Activated CD8-positive, alpha-beta T cell treated with anti-CD3 and anti-CD28 coated beads for 36 hours (primary cell): ENCODE measurements at regions not wholly inside any gene's neighbourhood (a gene's known extent, or its start where the extent isn't known, plus 50 kb on each side); places are given as distances from the start of the nearest gene placed in this dataset.

Source experiments
- ATAC-seq: fragments of 200-7000 bp; cut with Tn5 transposase; one replicate; pipeline ENCODE4 v1.10.0; 2021; ENCODE audit warnings: mild to moderate bottlenecking, moderate library complexity
- CTCF ChIA-PET: fragments of 350-600 bp; sonication (Branson Sonifier 250); formaldehyde crosslinking; loops from one replicate; lab custom pipeline; 2021; ENCODE audit warnings: antibody characterized with exemption; lab: Charles Lee
- POLR2A ChIA-PET: fragments of 350-600 bp; sonication (Branson Sonifier 250); formaldehyde crosslinking; loops from one replicate; lab custom pipeline; 2021; ENCODE audit warnings: antibody characterized with exemption; lab: Charles Lee
- DNase-seq: peaks from one replicate; pipeline ENCODE4 v3.0.0-alpha.2; 2020
- H3K27ac Mint-ChIP-seq: one replicate; pipeline ENCODE4 v1.8.0; 2021; ENCODE audit warnings: mild to moderate bottlenecking, mixed read lengths
- H3K27me3 Mint-ChIP-seq: one replicate; pipeline ENCODE4 v1.8.0; 2021; ENCODE audit warnings: mixed read lengths
- H3K36me3 Mint-ChIP-seq: one replicate; pipeline ENCODE4 v1.8.0; 2021; ENCODE audit warnings: low read depth, mixed read lengths
- H3K4me1 Mint-ChIP-seq: one replicate; pipeline ENCODE4 v1.8.0; 2021; ENCODE audit warnings: low read depth, mixed read lengths
- H3K4me3 Mint-ChIP-seq: one replicate; pipeline ENCODE4 v1.8.0; 2021; ENCODE audit warnings: mild to moderate bottlenecking, moderate library complexity, mixed read lengths
- H3K9me3 Mint-ChIP-seq: one replicate; pipeline ENCODE4 v1.8.0; 2021; ENCODE audit warnings: mixed read lengths
- CTCF ChIP-seq: fragments of 200-600 bp; IDR thresholded peaks from one replicate; pipeline ENCODE4 v1.8.0; 2022; ENCODE audit warnings: antibody characterized with exemption, mild to moderate bottlenecking
- intact Hi-C: fragments of 100-400 bp; cut with micrococcal nuclease; formaldehyde crosslinking; loops from one replicate; pipeline ENCODE4 v1.10.0; 2022

- intact Hi-C loops = no loop called here
- Mint-ChIP-seq H3K9me3 (no peaks in the 10 kb centered on the region), H3K27ac (no peak overlapping the region), H3K36me3 (no peaks in the 10 kb centered on the region), H3K4me3 (no peak overlapping the region), H3K27me3 (peaks cover 4% of the 10 kb centered on the region), H3K4me1 (no peaks in the 10 kb centered on the region)
- DNase-seq (no peak), ATAC-seq (no peak)
- POLR2A ChIA-PET = no interaction called here
- CTCF ChIA-PET = no interaction called here
- no peak for TF ChIP-seq CTCF
Observed at GRCh38 chr7:94115316-94115715, 111.2 kb upstream of the BET1 start.

GRCh38 chr7:94123136-94123535 is 119.0 kb upstream of the BET1 start:
- no peaks in the 10 kb centered on the region for H3K4me1 Mint-ChIP-seq
- peaks cover 11% of the 10 kb centered on the region for H3K27me3 Mint-ChIP-seq
- H3K27ac Mint-ChIP-seq = no peak overlapping the region
- intact Hi-C loops = no loop called here
- ChIA-PET CTCF (no interaction called here), POLR2A (no interaction called here)
- no peak for ATAC-seq
- no peaks in the 10 kb centered on the region for H3K36me3 Mint-ChIP-seq
- no peak for DNase-seq
- no peaks in the 10 kb centered on the region for H3K9me3 Mint-ChIP-seq
- TF ChIP-seq CTCF = no peak
- H3K4me3 Mint-ChIP-seq = no peak overlapping the region

- Mint-ChIP-seq H3K4me1 (no peaks in the 10 kb centered on the region), H3K27ac (no peak overlapping the region), H3K9me3 (no peaks in the 10 kb centered on the region), H3K27me3 (peaks cover 7% of the 10 kb centered on the region), H3K36me3 (no peaks in the 10 kb centered on the region), H3K4me3 (no peak overlapping the region)
- ATAC-seq = no peak
- no peak for TF ChIP-seq CTCF
- no peak for DNase-seq
- intact Hi-C loops = no loop called here
- POLR2A ChIA-PET = no interaction called here
- CTCF ChIA-PET = no interaction called here
Observed at GRCh38 chr7:94127026-94127425, 122.9 kb upstream of the BET1 start.

GRCh38 chr7:94128072-94128471 is 123.9 kb upstream of the BET1 start:
- no peaks in the 10 kb centered on the region for H3K9me3 Mint-ChIP-seq
- no peaks in the 10 kb centered on the region for H3K36me3 Mint-ChIP-seq
- H3K4me1 Mint-ChIP-seq = no peaks in the 10 kb centered on the region
- no peak for TF ChIP-seq CTCF
- intact Hi-C loops = no loop called here
- peaks cover 7% of the 10 kb centered on the region for H3K27me3 Mint-ChIP-seq
- H3K27ac Mint-ChIP-seq = no peak overlapping the region
- DNase-seq (no peak), ATAC-seq (no peak)
- POLR2A ChIA-PET = no interaction called here
- CTCF ChIA-PET = no interaction called here
- no peak overlapping the region for H3K4me3 Mint-ChIP-seq

GRCh38 chr7:94129443-94130140 is 125.4 kb upstream of the BET1 start:
- Mint-ChIP-seq H3K4me1 (no peaks in the 10 kb centered on the region), H3K27ac (no peak overlapping the region), H3K27me3 (peaks cover 7% of the 10 kb centered on the region), H3K4me3 (no peak overlapping the region), H3K9me3 (no peaks in the 10 kb centered on the region), H3K36me3 (no peaks in the 10 kb centered on the region)
- CTCF ChIA-PET = no interaction called here
- ATAC-seq (no peak), DNase-seq (no peak)
- POLR2A ChIA-PET = no interaction called here
- no peak for TF ChIP-seq CTCF
- intact Hi-C loops = no loop called here
